ENCODE measurements at regions not wholly inside any gene's neighbourhood (a gene's known extent, or its start where the extent isn't known, plus 50 kb on each side); places are given as distances from the start of the nearest gene placed in this dataset.

DNA sequence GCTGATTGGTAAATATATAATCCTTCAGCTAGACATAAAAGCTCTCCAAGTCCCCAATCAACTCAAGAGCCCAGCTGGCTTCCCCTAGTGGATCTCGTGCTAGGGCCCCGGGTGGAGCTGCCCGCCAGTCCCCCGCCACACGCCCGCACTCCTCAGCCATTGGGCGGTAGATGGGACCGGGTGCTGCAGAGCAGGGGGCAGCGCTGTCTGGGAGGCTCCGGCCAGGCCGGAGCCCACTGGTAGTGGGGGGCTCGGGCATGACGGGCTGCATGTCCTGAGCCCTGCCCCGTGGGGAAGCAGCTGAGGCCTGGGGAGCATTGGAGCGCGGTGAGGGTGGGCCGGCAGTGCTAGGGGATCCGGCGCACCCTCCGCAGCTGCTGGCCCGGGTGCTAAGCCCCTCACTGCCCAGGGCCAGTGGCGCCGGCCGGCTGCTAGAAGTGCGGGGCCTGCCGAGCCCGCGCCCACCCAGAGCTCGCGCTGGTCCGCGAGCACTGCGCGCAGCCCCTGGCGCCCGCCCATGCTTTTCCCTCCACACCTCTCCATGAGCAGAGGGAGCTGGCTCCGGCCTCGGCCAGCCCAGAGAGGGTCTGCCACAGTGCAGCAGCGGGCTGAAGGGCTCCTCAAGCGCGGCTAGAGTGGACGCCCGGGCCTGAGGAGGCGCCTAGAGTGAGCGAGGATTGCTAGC lies 1680.6 kb upstream of the RAG2 start:
- 94 to 96% (median 96%) methylated on average over 28 to 45 of the region's 45 CpGs for WGBS, 5 donors
- Histone ChIP-seq H3K9me3 (peaks cover 0 to 13% (median 7%) of the 10 kb centered on the region in 4 donors), H3K36me3 (no peaks in the 10 kb centered on the region), H3K27me3 (no peaks in the 10 kb centered on the region), H3K27ac (no peak overlapping the region), H3K4me3 (no peak overlapping the region), H3K4me1 (no peaks in the 10 kb centered on the region)
- intact Hi-C loops (cut with DNase I; ENCODE audit: low total_unique reads): no loop called here
- no peak for DNase-seq
- TF ChIP-seq POLR2A (IDR thresholded peaks at IDR 0.05) (no peak), POLR2AphosphoS5 (IDR thresholded peaks at IDR 0.05) (no peak), EP300 (IDR thresholded peaks at IDR 0.05) (no peak), CTCF (IDR thresholded peaks at IDR 0.05) (no peak)

GRCh38 chr11:38274031-38274430 lies 1676.0 kb upstream of the RAG2 start:
- Histone ChIP-seq H3K4me1 (no peaks in the 10 kb centered on the region), H3K9me3 (peaks cover 0 to 21% (median 14%) of the 10 kb centered on the region in 4 donors), H3K27ac (no peak overlapping the region), H3K36me3 (no peaks in the 10 kb centered on the region), H3K4me3 (no peak overlapping the region), H3K27me3 (no peaks in the 10 kb centered on the region)
- 52 to 85% (median 76%) methylated on average over 2 of the region's 2 CpGs for WGBS, 5 donors
- DNase-seq: no peak
- TF ChIP-seq EP300 (IDR thresholded peaks at IDR 0.05): no peak
- no peak for TF ChIP-seq POLR2AphosphoS5 (IDR thresholded peaks at IDR 0.05)
- TF ChIP-seq POLR2A (IDR thresholded peaks at IDR 0.05): no peak
- no peak for TF ChIP-seq CTCF (IDR thresholded peaks at IDR 0.05)
- intact Hi-C loops (cut with DNase I; ENCODE audit: low total_unique reads): no loop called here

GRCh38 chr11:38272376-38272775 lies 1674.3 kb upstream of the RAG2 start:
- Histone ChIP-seq H3K36me3 (no peaks in the 10 kb centered on the region), H3K27ac (no peak overlapping the region), H3K9me3 (peaks cover 0 to 14% (median 7%) of the 10 kb centered on the region in 4 donors), H3K4me3 (no peak overlapping the region), H3K4me1 (no peaks in the 10 kb centered on the region), H3K27me3 (no peaks in the 10 kb centered on the region)
- 66 to 75% (median 74%) methylated on average over 4 of the region's 4 CpGs for WGBS, 5 donors
- intact Hi-C loops (cut with DNase I; ENCODE audit: low total_unique reads): no loop called here
- TF ChIP-seq POLR2AphosphoS5 (IDR thresholded peaks at IDR 0.05) (no peak), EP300 (IDR thresholded peaks at IDR 0.05) (no peak), POLR2A (IDR thresholded peaks at IDR 0.05) (no peak), CTCF (IDR thresholded peaks at IDR 0.05) (no peak)
- no peak for DNase-seq

DNA sequence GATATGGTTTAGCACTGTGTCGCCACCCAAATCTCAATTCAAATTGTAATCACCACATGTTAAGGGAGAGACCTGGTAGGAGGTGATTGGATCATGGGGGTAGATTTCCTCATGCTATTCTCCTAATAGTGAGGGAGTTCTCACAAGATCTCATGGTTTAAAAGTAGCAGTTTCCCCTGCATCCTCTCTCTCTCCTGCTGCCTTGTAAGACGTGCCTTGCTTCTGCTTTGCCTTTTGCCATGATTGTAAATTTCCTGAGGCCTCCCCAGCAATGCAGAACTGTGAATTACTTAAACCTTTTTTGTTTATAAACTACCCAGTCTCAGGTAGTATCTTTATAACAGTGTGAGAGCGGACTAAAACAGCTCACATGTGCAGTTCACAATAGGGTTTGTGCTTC lies 1668.7 kb upstream of the RAG2 start:
- no peak for DNase-seq
- 73 to 82% (median 78%) methylated on average over 3 of the region's 3 CpGs for WGBS, 5 donors
- no peak for TF ChIP-seq POLR2AphosphoS5 (IDR thresholded peaks at IDR 0.05)
- no peak for TF ChIP-seq EP300 (IDR thresholded peaks at IDR 0.05)
- no peak for TF ChIP-seq POLR2A (IDR thresholded peaks at IDR 0.05)
- no peak for TF ChIP-seq CTCF (IDR thresholded peaks at IDR 0.05)
- Histone ChIP-seq H3K27ac (no peak overlapping the region), H3K27me3 (no peaks in the 10 kb centered on the region), H3K9me3 (peaks cover 0 to 17% (median 9%) of the 10 kb centered on the region in 4 donors), H3K4me1 (no peaks in the 10 kb centered on the region), H3K36me3 (no peaks in the 10 kb centered on the region), H3K4me3 (no peak overlapping the region)
- intact Hi-C loops (cut with DNase I; ENCODE audit: low total_unique reads): no loop called here

All from stomach (tissue), 8 donors.